Psoas muscle (tissue), 7 donors: ENCODE measurements at regions not wholly inside any gene's neighbourhood (a gene's known extent, or its start where the extent isn't known, plus 50 kb on each side); places are given as distances from the start of the nearest gene placed in this dataset.

Experiments used
- ATAC-seq, 4 donors: fragments of 200-7000 bp; cut with Tn5 transposase; one replicate each; pipeline ENCODE4 v1.9.1; 2020; ENCODE audit warnings: moderate library complexity in 3 of 4, mild to moderate bottlenecking in 2 of 4
- DNase-seq, 2 donors: peaks; one replicate each; pipeline ENCODE4 v3.0.0-alpha.2; 2020
- H3K27ac ChIP-seq: fragments of 200-600 bp; one replicate; pipeline ENCODE4 v1.8.0; 2022
- H3K27me3 ChIP-seq, 3 donors: fragments of 200-600 bp in 1 of 3; one replicate each; pipeline versions ENCODE4 v1.6.1 to v1.8.0; 2013 to 2022; ENCODE audit warnings: low read length in 2 of 3, mild to moderate bottlenecking in 2 of 3, moderate library complexity in 1 of 3; ENCODE audit not compliant: insufficient read depth in 3 of 3
- H3K36me3 ChIP-seq, 2 donors: fragments of 200-600 bp in 1 of 2; one replicate each; pipeline versions ENCODE4 v1.6.1 to v1.8.0; 2013 to 2022; ENCODE audit warnings: low read depth in 1 of 2, mild to moderate bottlenecking in 1 of 2, moderate library complexity in 1 of 2; ENCODE audit not compliant: insufficient read depth in 1 of 2
- H3K4me1 ChIP-seq: fragments of 200-600 bp; one replicate; pipeline ENCODE4 v1.8.0; 2022
- H3K4me3 ChIP-seq: fragments of 200-600 bp; one replicate; pipeline ENCODE4 v1.8.0; 2022; ENCODE audit warnings: mild to moderate bottlenecking
- H3K9me3 ChIP-seq: fragments of 200-600 bp; one replicate; pipeline ENCODE4 v1.8.0; 2022
- WGBS, 3 donors: extraction: QIAGEN DNeasy Blood & Tissue Kit; methylation state at CpG; one replicate each; pipeline versions ENCODE4 v1.1.6 to v1.1.7; 2013; 5-methylcytosine and 5-hydroxymethylcytosine counted together
- intact Hi-C, 2 donors: fragments of 100-400 bp; cut with DNase I; formaldehyde crosslinking; loops; one replicate each; pipeline versions ENCODE4 v1.11.0 to v1.14.2; 2022
- TF ChIP-seq, protein P1 (sequence below): fragments of 200-600 bp; IDR thresholded peaks from one replicate; pipeline ENCODE4 v1.8.0; 2022; ENCODE audit warnings: antibody characterized with exemption
- donor health status: healthy with polysubstance abuse.
- donor health status: DM: no; HTN: no; CAD: no; lungs with moderate emphysema.
- donor health status: Bipolar disorder and iron deficiency.
- donor health status: healthy.
- donor health status: DM: yes; HTN: yes; CAD: no.
- donor health status: DM: no; HTN: no; CAD: no.
- donor health status: DM: yes; HTN: yes; CAD: no.

- no peak overlapping the region for H3K4me3 ChIP-seq
- TF ChIP-seq, protein P1, sequence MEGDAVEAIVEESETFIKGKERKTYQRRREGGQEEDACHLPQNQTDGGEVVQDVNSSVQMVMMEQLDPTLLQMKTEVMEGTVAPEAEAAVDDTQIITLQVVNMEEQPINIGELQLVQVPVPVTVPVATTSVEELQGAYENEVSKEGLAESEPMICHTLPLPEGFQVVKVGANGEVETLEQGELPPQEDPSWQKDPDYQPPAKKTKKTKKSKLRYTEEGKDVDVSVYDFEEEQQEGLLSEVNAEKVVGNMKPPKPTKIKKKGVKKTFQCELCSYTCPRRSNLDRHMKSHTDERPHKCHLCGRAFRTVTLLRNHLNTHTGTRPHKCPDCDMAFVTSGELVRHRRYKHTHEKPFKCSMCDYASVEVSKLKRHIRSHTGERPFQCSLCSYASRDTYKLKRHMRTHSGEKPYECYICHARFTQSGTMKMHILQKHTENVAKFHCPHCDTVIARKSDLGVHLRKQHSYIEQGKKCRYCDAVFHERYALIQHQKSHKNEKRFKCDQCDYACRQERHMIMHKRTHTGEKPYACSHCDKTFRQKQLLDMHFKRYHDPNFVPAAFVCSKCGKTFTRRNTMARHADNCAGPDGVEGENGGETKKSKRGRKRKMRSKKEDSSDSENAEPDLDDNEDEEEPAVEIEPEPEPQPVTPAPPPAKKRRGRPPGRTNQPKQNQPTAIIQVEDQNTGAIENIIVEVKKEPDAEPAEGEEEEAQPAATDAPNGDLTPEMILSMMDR = no peak
- H3K27me3 ChIP-seq = no peaks in the 10 kb centered on the region
- H3K4me1 ChIP-seq = no peaks in the 10 kb centered on the region
- intact Hi-C loops = no loop called here
- ATAC-seq (no peak), DNase-seq (no peak)
- H3K9me3 ChIP-seq = no peaks in the 10 kb centered on the region
- no peaks in the 10 kb centered on the region for H3K36me3 ChIP-seq
- whole genome bisulfite sequencing, 3 donors = 96% methylated on average over 14 of the region's 14 CpGs
- H3K27ac ChIP-seq = no peak overlapping the region
Measured at GRCh38 chr3:194833114-194833910, 147.6 kb downstream of the FAM43A start.

- Histone ChIP-seq H3K9me3 (no peaks in the 10 kb centered on the region), H3K27ac (no peak overlapping the region), H3K27me3 (no peaks in the 10 kb centered on the region), H3K4me3 (no peak overlapping the region), H3K4me1 (no peaks in the 10 kb centered on the region), H3K36me3 (no peaks in the 10 kb centered on the region)
- TF ChIP-seq, protein P1 = no peak
- intact Hi-C loops = no loop called here
- DNase-seq = no peak
- 90 to 95% (median 92%) methylated on average over 1 of the region's 1 CpG for WGBS, 3 donors
- ATAC-seq = no peak
Measured at GRCh38 chr3:194836661-194837060, 151.0 kb downstream of the FAM43A start.

- no peak for ATAC-seq
- WGBS, 3 donors = 83 to 85% (median 84%) methylated on average over 9 of the region's 9 CpGs
Measured at GRCh38 chr3:194837457-194838127, 151.9 kb downstream of the FAM43A start.

DNA sequence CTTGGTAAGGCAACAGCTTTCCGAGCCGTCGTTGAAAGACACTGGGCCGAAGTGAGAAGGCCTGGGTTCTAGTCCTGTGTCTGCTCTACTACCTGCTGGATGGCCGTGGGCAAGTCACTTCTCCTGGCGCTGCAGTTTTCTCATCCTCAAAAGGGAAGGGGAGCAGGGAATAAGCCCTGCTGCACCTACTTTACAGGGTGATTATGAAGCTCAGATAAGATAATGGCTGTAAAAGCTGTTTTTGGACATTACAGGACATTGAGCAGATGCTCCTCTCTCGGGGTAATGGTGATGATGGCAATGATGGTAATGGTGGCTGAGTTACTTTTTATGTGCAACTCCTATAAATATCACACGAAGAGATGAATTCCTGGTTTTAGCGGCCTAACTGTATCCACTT lies 152.6 kb downstream of the FAM43A start:
- 94 to 98% (median 97%) methylated on average over 9 of the region's 9 CpGs for WGBS, 3 donors
- TF ChIP-seq, protein P1 = no peak
- no peak for ATAC-seq
- Histone ChIP-seq H3K9me3 (no peaks in the 10 kb centered on the region), H3K4me3 (no peak overlapping the region), H3K27me3 (no peaks in the 10 kb centered on the region), H3K4me1 (no peaks in the 10 kb centered on the region), H3K27ac (no peak overlapping the region), H3K36me3 (no peaks in the 10 kb centered on the region)
- intact Hi-C loops = no loop called here
- DNase-seq = no peak

More at GRCh38 chr3:194837457-194838127, 151.9 kb downstream of the FAM43A start:
- TF ChIP-seq, protein P1 = no peak
- Histone ChIP-seq H3K27ac (no peak overlapping the region), H3K27me3 (no peaks in the 10 kb centered on the region), H3K9me3 (no peaks in the 10 kb centered on the region), H3K36me3 (no peaks in the 10 kb centered on the region), H3K4me1 (no peaks in the 10 kb centered on the region), H3K4me3 (no peak overlapping the region)
- no peak for DNase-seq
- intact Hi-C loops = no loop called here
